GM23338 (cell line): ENCODE measurements at regions not wholly inside any gene's neighbourhood (a gene's known extent, or its start where the extent isn't known, plus 50 kb on each side); places are given as distances from the start of the nearest gene placed in this dataset.

ENCODE experiments used
- ATAC-seq: fragments of 200-7000 bp; cut with Tn5 transposase; 3 replicates; pipeline ENCODE4 v1.9.1; 2020
- DNase-seq: peaks from one replicate; pipeline ENCODE4 v3.0.0-alpha.2; 2015; ENCODE audit warnings: low spot score
- H2AFZ ChIP-seq: fragments of 200-600 bp; sonication (generic); 2 replicates; pipeline ENCODE4 v1.8.0; 2016; ENCODE audit warnings: antibody characterized with exemption, mild to moderate bottlenecking, moderate library complexity
- H3F3A ChIP-seq: fragments of 200-600 bp; sonication (generic); replicated peaks from 2 replicates; pipeline ENCODE4 v1.8.0; 2017; ENCODE audit warnings: antibody characterized with exemption, mixed run types, low read depth
- H3K27ac ChIP-seq: fragments of 200-600 bp; sonication (generic); 2 replicates; pipeline ENCODE4 v1.6.1; 2016; ENCODE audit warnings: low read depth
- H3K27me3 ChIP-seq: fragments of 200-600 bp; sonication (generic); 2 replicates; pipeline ENCODE4 v1.8.0; 2016; ENCODE audit warnings: mild to moderate bottlenecking, mixed run types, moderate library complexity; ENCODE audit not compliant: insufficient read depth
- H3K36me3 ChIP-seq: fragments of 200-600 bp; sonication (generic); 2 replicates; pipeline ENCODE4 v1.8.0; 2016; ENCODE audit warnings: mild to moderate bottlenecking; ENCODE audit not compliant: insufficient read depth
- H3K4me1 ChIP-seq: fragments of 200-600 bp; sonication (generic); 2 replicates; pipeline ENCODE4 v1.8.0; 2016; ENCODE audit warnings: mild to moderate bottlenecking, moderate library complexity; ENCODE audit not compliant: insufficient read depth
- H3K4me2 ChIP-seq: fragments of 200-600 bp; sonication (generic); 2 replicates; pipeline ENCODE4 v1.7.1; 2017; ENCODE audit warnings: mixed run types
- H3K4me3 ChIP-seq: fragments of 200-600 bp; sonication (generic); 2 replicates; pipeline ENCODE4 v1.6.1; 2016; ENCODE audit warnings: mixed run types
- H3K79me2 ChIP-seq: fragments of 200-600 bp; sonication (generic); replicated peaks from 2 replicates; pipeline ENCODE4 v1.8.0; 2017; ENCODE audit warnings: mild to moderate bottlenecking; ENCODE audit not compliant: insufficient read depth
- H3K9me2 ChIP-seq: fragments of 200-600 bp; sonication (generic); 2 replicates; pipeline ENCODE4 v1.8.0; 2017; ENCODE audit not compliant: insufficient read depth
- H4K20me1 ChIP-seq: fragments of 200-600 bp; sonication (generic); replicated peaks from 2 replicates; pipeline ENCODE4 v1.8.0; 2017; ENCODE audit warnings: mild to moderate bottlenecking; ENCODE audit not compliant: insufficient read depth
- H3K27ac Mint-ChIP-seq: 2 replicates; pipeline ENCODE4 v1.8.0; 2020; ENCODE audit warnings: inconsistent platforms, mild to moderate bottlenecking, moderate library complexity, mixed read lengths
- H3K27me3 Mint-ChIP-seq: 3 replicates; pipeline ENCODE4 v1.8.0; 2022; ENCODE audit warnings: low read depth, mild to moderate bottlenecking, moderate library complexity, mixed read lengths, inconsistent platforms; ENCODE audit not compliant: insufficient read depth, poor library complexity
- H3K36me3 Mint-ChIP-seq: 3 replicates; pipeline ENCODE4 v1.8.0; 2021; ENCODE audit warnings: low read depth, mild to moderate bottlenecking, inconsistent platforms, moderate library complexity, mixed read lengths
- H3K4me1 Mint-ChIP-seq: 3 replicates; pipeline ENCODE4 v1.8.0; 2020; ENCODE audit warnings: mild to moderate bottlenecking, inconsistent platforms, mixed read lengths
- H3K4me3 Mint-ChIP-seq: 3 replicates; pipeline ENCODE4 v1.8.0; 2021; ENCODE audit warnings: moderate library complexity, mild to moderate bottlenecking, inconsistent platforms, mixed read lengths
- H3K9me3 Mint-ChIP-seq: 3 replicates; pipeline ENCODE4 v1.8.0; 2020; ENCODE audit warnings: moderate library complexity, mild to moderate bottlenecking, inconsistent platforms, mixed read lengths
- CREB1 ChIP-seq: fragments of 250-450 bp; sonication (Bioruptor Pico); IDR thresholded peaks from 2 replicates; pipeline ENCODE4 v1.5.0; 2020; ENCODE audit warnings: low read depth, mild to moderate bottlenecking, moderate library complexity
- EZH2 ChIP-seq: fragments of 200-600 bp; sonication (generic); IDR thresholded peaks from one replicate; pipeline ENCODE4 v1.8.0; 2017; ENCODE audit warnings: antibody characterized with exemption, mild to moderate bottlenecking, low read depth; ENCODE audit not compliant: unreplicated experiment
- EZH2phosphoT487 ChIP-seq: fragments of 200-600 bp; sonication (generic); IDR thresholded peaks from one replicate; pipeline ENCODE4 v1.8.1; 2018; ENCODE audit warnings: antibody characterized with exemption; ENCODE audit not compliant: unreplicated experiment
- JUNB ChIP-seq: IDR thresholded peaks from one replicate; pipeline ENCODE4 v1.6.1; 2016; ENCODE audit warnings: antibody characterized with exemption; ENCODE audit not compliant: unreplicated experiment
- NANOG ChIP-seq: IDR thresholded peaks from 2 replicates; pipeline ENCODE4 v1.6.1; 2016; ENCODE audit warnings: antibody characterized with exemption, borderline replicate concordance
- POLR2AphosphoS5 ChIP-seq: IDR thresholded peaks from 2 replicates; pipeline ENCODE4 v1.6.1; 2016; ENCODE audit warnings: antibody characterized with exemption, low read depth
- STAT1 ChIP-seq: IDR thresholded peaks from one replicate; pipeline ENCODE4 v1.6.1; 2016; ENCODE audit warnings: antibody characterized with exemption; ENCODE audit not compliant: unreplicated experiment
- ZNF114 ChIP-seq: fragments of 250-450 bp; sonication (Bioruptor Pico); IDR thresholded peaks from 2 replicates; pipeline ENCODE4 v1.5.0; 2020; ENCODE audit warnings: mild to moderate bottlenecking, moderate library complexity
- TF ChIP-seq, protein P1 (sequence below): fragments of 250-450 bp; sonication (Bioruptor Pico); IDR thresholded peaks from 2 replicates; pipeline ENCODE4 v1.5.0; 2020; ENCODE audit warnings: mild to moderate bottlenecking, moderate library complexity
- TF ChIP-seq, protein P2 (sequence below), 2 experiments: fragments of 200-600 bp in 1 of 2; sonication (generic) in 1 of 2; conservative IDR thresholded peaks; 2 replicates each; pipeline versions ENCODE4 v1.5.1 to v1.6.1; 2016 to 2017; ENCODE audit warnings: antibody characterized with exemption in 2 of 2, low read depth in 2 of 2, mild to moderate bottlenecking in 2 of 2, moderate library complexity in 1 of 2
- TF ChIP-seq, protein P3 (sequence below): IDR thresholded peaks from 2 replicates; pipeline ENCODE4 v1.6.1; 2016; ENCODE audit warnings: antibody characterized with exemption
- TF ChIP-seq, protein P4 (sequence below): IDR thresholded peaks from one replicate; pipeline ENCODE4 v1.6.1; 2018; ENCODE audit warnings: antibody characterized with exemption; ENCODE audit not compliant: unreplicated experiment

DNA sequence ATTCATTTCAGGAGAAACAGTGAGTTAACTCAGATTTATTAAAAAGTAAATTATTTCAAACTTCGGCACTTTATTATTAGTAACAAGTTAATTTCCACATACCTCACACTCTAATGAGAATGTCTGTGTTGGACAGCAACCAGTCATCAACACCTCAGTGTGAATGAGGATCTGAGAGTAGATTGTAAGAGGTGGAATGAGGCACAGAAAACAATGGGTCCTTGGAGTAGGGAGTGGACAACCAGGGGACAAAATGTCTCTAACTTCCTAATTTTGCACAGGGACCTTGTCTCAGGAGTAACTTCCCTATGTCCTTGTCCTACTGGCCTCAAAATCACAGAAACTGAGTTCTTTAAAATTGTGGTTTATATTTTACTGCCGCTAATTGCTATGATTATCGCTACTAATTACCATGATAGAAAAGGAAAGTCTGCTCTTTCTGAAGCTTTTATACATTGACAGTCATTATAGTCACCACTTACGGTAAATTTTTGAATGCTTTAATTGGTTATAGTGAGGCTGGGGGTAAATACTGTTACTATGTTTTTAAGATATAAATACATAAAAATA is 82.2 kb upstream of the LRPPRC start:
- peaks cover 7% of the 10 kb centered on the region for H3K27me3 Mint-ChIP-seq
- Histone ChIP-seq H3K27me3 (no peaks in the 10 kb centered on the region), H3K36me3 (no peaks in the 10 kb centered on the region; the same call in 1 of the 2 replicates), H3K79me2 (no peaks in the 10 kb centered on the region), H4K20me1 (no peaks in the 10 kb centered on the region), H3K9me2 (no peaks in the 10 kb centered on the region), H3F3A (no peaks in the 10 kb centered on the region), H3K4me3 (no peak overlapping the region), H3K27ac (no peak overlapping the region), H3K4me1 (no peaks in the 10 kb centered on the region), H2AFZ (no peak overlapping the region), H3K4me2 (no peak overlapping the region)
- ATAC-seq (no peak), DNase-seq (no peak)
- H3K4me3 Mint-ChIP-seq, result no peak overlapping the region
- H3K27ac Mint-ChIP-seq, result no peak overlapping the region
- H3K9me3 Mint-ChIP-seq, result no peaks in the 10 kb centered on the region
- no peaks in the 10 kb centered on the region for H3K36me3 Mint-ChIP-seq
- no peaks in the 10 kb centered on the region for H3K4me1 Mint-ChIP-seq
- TF ChIP-seq, protein P1, sequence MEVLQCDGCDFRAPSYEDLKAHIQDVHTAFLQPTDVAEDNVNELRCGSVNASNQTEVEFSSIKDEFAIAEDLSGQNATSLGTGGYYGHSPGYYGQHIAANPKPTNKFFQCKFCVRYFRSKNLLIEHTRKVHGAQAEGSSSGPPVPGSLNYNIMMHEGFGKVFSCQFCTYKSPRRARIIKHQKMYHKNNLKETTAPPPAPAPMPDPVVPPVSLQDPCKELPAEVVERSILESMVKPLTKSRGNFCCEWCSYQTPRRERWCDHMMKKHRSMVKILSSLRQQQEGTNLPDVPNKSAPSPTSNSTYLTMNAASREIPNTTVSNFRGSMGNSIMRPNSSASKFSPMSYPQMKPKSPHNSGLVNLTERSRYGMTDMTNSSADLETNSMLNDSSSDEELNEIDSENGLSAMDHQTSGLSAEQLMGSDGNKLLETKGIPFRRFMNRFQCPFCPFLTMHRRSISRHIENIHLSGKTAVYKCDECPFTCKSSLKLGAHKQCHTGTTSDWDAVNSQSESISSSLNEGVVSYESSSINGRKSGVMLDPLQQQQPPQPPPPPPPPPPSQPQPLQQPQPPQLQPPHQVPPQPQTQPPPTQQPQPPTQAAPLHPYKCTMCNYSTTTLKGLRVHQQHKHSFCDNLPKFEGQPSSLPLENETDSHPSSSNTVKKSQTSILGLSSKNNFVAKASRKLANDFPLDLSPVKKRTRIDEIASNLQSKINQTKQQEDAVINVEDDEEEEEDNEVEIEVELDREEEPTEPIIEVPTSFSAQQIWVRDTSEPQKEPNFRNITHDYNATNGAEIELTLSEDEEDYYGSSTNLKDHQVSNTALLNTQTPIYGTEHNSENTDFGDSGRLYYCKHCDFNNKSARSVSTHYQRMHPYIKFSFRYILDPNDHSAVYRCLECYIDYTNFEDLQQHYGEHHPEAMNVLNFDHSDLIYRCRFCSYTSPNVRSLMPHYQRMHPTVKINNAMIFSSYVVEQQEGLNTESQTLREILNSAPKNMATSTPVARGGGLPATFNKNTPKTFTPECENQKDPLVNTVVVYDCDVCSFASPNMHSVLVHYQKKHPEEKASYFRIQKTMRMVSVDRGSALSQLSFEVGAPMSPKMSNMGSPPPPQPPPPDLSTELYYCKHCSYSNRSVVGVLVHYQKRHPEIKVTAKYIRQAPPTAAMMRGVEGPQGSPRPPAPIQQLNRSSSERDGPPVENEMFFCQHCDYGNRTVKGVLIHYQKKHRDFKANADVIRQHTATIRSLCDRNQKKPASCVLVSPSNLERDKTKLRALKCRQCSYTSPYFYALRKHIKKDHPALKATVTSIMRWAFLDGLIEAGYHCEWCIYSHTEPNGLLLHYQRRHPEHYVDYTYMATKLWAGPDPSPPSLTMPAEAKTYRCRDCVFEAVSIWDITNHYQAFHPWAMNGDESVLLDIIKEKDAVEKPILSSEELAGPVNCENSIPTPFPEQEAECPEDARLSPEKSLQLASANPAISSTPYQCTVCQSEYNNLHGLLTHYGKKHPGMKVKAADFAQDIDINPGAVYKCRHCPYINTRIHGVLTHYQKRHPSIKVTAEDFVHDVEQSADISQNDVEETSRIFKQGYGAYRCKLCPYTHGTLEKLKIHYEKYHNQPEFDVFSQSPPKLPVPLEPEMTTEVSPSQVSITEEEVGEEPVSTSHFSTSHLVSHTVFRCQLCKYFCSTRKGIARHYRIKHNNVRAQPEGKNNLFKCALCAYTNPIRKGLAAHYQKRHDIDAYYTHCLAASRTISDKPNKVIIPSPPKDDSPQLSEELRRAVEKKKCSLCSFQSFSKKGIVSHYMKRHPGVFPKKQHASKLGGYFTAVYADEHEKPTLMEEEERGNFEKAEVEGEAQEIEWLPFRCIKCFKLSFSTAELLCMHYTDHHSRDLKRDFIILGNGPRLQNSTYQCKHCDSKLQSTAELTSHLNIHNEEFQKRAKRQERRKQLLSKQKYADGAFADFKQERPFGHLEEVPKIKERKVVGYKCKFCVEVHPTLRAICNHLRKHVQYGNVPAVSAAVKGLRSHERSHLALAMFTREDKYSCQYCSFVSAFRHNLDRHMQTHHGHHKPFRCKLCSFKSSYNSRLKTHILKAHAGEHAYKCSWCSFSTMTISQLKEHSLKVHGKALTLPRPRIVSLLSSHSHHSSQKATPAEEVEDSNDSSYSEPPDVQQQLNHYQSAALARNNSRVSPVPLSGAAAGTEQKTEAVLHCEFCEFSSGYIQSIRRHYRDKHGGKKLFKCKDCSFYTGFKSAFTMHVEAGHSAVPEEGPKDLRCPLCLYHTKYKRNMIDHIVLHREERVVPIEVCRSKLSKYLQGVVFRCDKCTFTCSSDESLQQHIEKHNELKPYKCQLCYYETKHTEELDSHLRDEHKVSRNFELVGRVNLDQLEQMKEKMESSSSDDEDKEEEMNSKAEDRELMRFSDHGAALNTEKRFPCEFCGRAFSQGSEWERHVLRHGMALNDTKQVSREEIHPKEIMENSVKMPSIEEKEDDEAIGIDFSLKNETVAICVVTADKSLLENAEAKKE, result no peak
- TF ChIP-seq POLR2AphosphoS5, result no peak
- TF ChIP-seq NANOG, result no peak
- no peak for TF ChIP-seq EZH2phosphoT487
- TF ChIP-seq EZH2, result no peak
- TF ChIP-seq, protein P2, sequence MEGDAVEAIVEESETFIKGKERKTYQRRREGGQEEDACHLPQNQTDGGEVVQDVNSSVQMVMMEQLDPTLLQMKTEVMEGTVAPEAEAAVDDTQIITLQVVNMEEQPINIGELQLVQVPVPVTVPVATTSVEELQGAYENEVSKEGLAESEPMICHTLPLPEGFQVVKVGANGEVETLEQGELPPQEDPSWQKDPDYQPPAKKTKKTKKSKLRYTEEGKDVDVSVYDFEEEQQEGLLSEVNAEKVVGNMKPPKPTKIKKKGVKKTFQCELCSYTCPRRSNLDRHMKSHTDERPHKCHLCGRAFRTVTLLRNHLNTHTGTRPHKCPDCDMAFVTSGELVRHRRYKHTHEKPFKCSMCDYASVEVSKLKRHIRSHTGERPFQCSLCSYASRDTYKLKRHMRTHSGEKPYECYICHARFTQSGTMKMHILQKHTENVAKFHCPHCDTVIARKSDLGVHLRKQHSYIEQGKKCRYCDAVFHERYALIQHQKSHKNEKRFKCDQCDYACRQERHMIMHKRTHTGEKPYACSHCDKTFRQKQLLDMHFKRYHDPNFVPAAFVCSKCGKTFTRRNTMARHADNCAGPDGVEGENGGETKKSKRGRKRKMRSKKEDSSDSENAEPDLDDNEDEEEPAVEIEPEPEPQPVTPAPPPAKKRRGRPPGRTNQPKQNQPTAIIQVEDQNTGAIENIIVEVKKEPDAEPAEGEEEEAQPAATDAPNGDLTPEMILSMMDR (conservative IDR thresholded peaks at IDR 0.05; ENCODE audit: low read depth in 2 of 2), result no peak
- no peak for TF ChIP-seq CREB1 (CRISPR knock-in tag)
- TF ChIP-seq, protein P3, sequence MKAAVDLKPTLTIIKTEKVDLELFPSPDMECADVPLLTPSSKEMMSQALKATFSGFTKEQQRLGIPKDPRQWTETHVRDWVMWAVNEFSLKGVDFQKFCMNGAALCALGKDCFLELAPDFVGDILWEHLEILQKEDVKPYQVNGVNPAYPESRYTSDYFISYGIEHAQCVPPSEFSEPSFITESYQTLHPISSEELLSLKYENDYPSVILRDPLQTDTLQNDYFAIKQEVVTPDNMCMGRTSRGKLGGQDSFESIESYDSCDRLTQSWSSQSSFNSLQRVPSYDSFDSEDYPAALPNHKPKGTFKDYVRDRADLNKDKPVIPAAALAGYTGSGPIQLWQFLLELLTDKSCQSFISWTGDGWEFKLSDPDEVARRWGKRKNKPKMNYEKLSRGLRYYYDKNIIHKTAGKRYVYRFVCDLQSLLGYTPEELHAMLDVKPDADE, result no peak
- no peak for TF ChIP-seq STAT1
- TF ChIP-seq ZNF114 (CRISPR knock-in tag), result no peak
- TF ChIP-seq, protein P4, sequence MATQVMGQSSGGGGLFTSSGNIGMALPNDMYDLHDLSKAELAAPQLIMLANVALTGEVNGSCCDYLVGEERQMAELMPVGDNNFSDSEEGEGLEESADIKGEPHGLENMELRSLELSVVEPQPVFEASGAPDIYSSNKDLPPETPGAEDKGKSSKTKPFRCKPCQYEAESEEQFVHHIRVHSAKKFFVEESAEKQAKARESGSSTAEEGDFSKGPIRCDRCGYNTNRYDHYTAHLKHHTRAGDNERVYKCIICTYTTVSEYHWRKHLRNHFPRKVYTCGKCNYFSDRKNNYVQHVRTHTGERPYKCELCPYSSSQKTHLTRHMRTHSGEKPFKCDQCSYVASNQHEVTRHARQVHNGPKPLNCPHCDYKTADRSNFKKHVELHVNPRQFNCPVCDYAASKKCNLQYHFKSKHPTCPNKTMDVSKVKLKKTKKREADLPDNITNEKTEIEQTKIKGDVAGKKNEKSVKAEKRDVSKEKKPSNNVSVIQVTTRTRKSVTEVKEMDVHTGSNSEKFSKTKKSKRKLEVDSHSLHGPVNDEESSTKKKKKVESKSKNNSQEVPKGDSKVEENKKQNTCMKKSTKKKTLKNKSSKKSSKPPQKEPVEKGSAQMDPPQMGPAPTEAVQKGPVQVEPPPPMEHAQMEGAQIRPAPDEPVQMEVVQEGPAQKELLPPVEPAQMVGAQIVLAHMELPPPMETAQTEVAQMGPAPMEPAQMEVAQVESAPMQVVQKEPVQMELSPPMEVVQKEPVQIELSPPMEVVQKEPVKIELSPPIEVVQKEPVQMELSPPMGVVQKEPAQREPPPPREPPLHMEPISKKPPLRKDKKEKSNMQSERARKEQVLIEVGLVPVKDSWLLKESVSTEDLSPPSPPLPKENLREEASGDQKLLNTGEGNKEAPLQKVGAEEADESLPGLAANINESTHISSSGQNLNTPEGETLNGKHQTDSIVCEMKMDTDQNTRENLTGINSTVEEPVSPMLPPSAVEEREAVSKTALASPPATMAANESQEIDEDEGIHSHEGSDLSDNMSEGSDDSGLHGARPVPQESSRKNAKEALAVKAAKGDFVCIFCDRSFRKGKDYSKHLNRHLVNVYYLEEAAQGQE, result no peak
- no peak for TF ChIP-seq JUNB
